ENCODE measurements at regions not wholly inside any gene's neighbourhood (a gene's known extent, or its start where the extent isn't known, plus 50 kb on each side); places are given as distances from the start of the nearest gene placed in this dataset.

DNA sequence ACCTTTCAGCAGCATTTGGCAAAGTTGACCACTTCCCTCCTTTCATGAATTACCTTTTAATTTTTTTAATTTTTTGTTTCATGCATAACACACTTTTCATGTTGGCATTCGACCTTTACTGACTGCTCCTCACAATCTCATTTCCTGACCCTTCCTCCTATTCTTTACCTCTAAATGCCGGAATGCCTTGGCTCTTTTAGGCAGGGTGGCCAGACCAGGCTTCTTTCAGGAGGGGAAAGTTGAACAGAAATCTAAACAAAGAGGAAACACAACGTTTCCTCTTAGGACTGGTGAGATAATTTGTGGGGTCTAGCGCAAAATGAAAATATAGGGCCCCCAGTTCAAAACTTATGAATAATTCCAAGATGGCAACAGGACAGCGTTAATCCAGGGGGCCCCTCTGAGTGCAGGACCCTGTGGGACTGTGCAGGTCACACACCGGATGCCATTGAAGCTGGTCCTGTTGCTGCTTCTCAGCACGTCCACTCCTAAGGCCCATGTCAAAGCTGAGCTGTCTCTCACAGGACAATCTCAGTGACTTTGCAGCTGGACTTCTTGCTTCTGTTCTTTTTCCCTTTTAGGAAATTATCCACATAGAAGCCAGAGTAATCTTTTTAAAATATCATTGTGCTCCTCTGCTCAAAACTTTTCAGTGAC lies 313.8 kb downstream of the HDGFL1 start:
- H3K36me3 Mint-ChIP-seq, result no peaks in the 10 kb centered on the region

DNA sequence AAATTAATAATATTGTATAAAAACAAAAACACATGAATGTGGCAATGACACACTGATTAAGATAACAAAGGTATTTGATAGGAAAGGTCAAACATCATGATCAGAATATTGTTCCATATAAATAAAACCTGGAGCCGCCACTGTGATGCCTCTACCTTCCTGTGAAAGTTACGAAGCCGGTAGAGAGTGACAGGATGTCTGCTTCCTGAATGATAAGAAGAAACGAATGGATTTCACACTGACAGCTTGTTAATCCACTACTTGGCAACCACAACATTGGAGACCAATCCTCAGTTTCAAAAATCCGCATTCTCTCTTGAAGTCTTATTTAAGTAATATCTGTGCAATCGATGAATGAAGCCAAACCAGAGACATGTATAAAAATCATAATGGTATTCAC lies 315.1 kb downstream of the HDGFL1 start:
- H3K9me3 Mint-ChIP-seq, result no peaks in the 10 kb centered on the region
- no peaks in the 10 kb centered on the region for H3K4me1 Mint-ChIP-seq
- H3K4me3 ChIP-seq (ENCODE audit: control insufficient read depth in 1 of 2, extremely low read depth in 1 of 2, low read length in 1 of 2), result no peak overlapping the region
- no peaks in the 10 kb centered on the region for H3K4me1 ChIP-seq (ENCODE audit: control insufficient read depth in 1 of 2, extremely low read depth in 1 of 2, insufficient read depth in 2 of 2, low read length in 2 of 2)
- H3K27ac ChIP-seq (ENCODE audit: low read length), result no peak overlapping the region
- CTCF ChIA-PET, result no interaction called here
- no peaks in the 10 kb centered on the region for H3K27me3 ChIP-seq (replicated peaks in 1 of 2; ENCODE audit: control insufficient read depth in 2 of 2, extremely low read depth in 1 of 2, insufficient read depth in 2 of 2, low read length in 1 of 2)
- POLR2A ChIA-PET, result no interaction called here
- no peaks in the 10 kb centered on the region for H3K36me3 Mint-ChIP-seq
- no peak overlapping the region for H3K4me3 Mint-ChIP-seq
- DNase-seq (no peak), ATAC-seq (replicated peaks in 1 of 4) (no peak)
- no peak overlapping the region for H3K27ac Mint-ChIP-seq
- no peaks in the 10 kb centered on the region for H3K36me3 ChIP-seq (ENCODE audit: control insufficient read depth in 2 of 2, extremely low read depth in 1 of 2, insufficient read depth in 1 of 2, low read length in 1 of 2)
- no CpG with 5 or more reads among the region's 6 CpGs for WGBS (ENCODE audit: insufficient coverage)
- H3K9me3 ChIP-seq, result no peaks in the 10 kb centered on the region
- H3K27me3 Mint-ChIP-seq, result no peaks in the 10 kb centered on the region

More for the DNA sequence above, 313.8 kb downstream of the HDGFL1 start:
- ChIA-PET CTCF (no interaction called here), POLR2A (no interaction called here)
- Mint-ChIP-seq H3K27ac (no peak overlapping the region), H3K4me1 (no peaks in the 10 kb centered on the region), H3K4me3 (no peak overlapping the region), H3K9me3 (no peaks in the 10 kb centered on the region), H3K27me3 (no peaks in the 10 kb centered on the region)
- Histone ChIP-seq H3K27me3 (replicated peaks in 1 of 2; ENCODE audit: control insufficient read depth in 2 of 2, extremely low read depth in 1 of 2, insufficient read depth in 2 of 2, low read length in 1 of 2) (no peaks in the 10 kb centered on the region), H3K36me3 (ENCODE audit: control insufficient read depth in 2 of 2, extremely low read depth in 1 of 2, insufficient read depth in 1 of 2, low read length in 1 of 2) (no peaks in the 10 kb centered on the region), H3K4me1 (ENCODE audit: control insufficient read depth in 1 of 2, extremely low read depth in 1 of 2, insufficient read depth in 2 of 2, low read length in 2 of 2) (no peaks in the 10 kb centered on the region), H3K4me3 (ENCODE audit: control insufficient read depth in 1 of 2, extremely low read depth in 1 of 2, low read length in 1 of 2) (no peak overlapping the region), H3K27ac (ENCODE audit: low read length) (no peak overlapping the region), H3K9me3 (no peaks in the 10 kb centered on the region)
- DNase-seq, result no peak
- ATAC-seq (replicated peaks in 1 of 4), result no peak
- WGBS (ENCODE audit: insufficient coverage), result 45% methylated on average over 5 of the region's 7 CpGs

DNA sequence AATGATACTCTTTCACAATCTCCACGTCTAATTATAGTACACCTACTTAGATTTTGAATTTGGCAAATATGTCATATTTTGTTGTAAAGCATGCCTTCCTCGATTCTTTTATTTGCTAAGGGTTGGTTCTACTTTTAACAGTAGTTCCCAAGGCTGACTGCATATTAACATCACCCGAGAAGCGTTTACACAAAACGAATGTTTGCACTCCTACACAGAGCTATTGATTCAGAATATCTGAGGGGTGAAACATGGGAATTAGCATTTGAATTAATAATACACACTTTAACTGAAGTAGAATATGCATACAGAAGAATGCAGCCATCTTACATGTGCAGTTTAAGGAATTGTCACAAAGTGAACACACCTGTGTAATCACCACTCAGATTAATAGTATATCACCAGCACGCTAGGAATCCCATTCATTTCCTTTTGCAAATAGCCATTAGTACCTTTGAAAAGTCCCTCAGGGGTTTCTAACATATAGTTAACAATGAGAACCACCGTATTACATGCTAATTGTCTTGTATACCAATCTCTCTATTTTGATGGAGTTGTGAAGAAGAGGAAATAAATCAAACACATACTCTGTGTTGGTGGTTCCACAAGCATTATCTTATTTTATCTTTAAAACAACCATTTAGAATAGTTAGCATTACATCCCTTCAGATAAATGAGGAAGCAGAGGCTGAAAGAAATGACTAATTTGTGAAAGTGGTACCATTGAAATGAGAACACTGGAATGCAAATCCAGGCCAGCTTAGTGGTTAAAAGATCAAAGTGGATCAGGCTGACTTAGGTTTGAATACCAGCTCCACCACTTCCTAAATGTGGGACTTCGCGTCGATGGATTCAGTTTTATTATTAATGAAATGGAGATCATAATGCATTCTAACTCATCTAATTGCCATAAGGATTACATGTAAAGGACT lies 317.6 kb downstream of the HDGFL1 start:
- H3K36me3 ChIP-seq (ENCODE audit: control insufficient read depth in 2 of 2, extremely low read depth in 1 of 2, insufficient read depth in 1 of 2, low read length in 1 of 2), result no peaks in the 10 kb centered on the region
- POLR2A ChIA-PET, result no interaction called here
- H3K27me3 ChIP-seq (replicated peaks in 1 of 2; ENCODE audit: control insufficient read depth in 2 of 2, extremely low read depth in 1 of 2, insufficient read depth in 2 of 2, low read length in 1 of 2), result no peaks in the 10 kb centered on the region
- Mint-ChIP-seq H3K9me3 (no peaks in the 10 kb centered on the region), H3K36me3 (no peaks in the 10 kb centered on the region), H3K27ac (no peak overlapping the region), H3K4me1 (no peaks in the 10 kb centered on the region), H3K4me3 (no peak overlapping the region), H3K27me3 (no peaks in the 10 kb centered on the region)
- ATAC-seq (replicated peaks in 1 of 4), result no peak
- WGBS (ENCODE audit: insufficient coverage), result 80% methylated on average over 1 of the region's 10 CpGs
- H3K9me3 ChIP-seq, result no peaks in the 10 kb centered on the region
- CTCF ChIA-PET, result no interaction called here
- no peak for DNase-seq
- H3K4me1 ChIP-seq (ENCODE audit: control insufficient read depth in 1 of 2, extremely low read depth in 1 of 2, insufficient read depth in 2 of 2, low read length in 2 of 2), result no peaks in the 10 kb centered on the region
- no peak overlapping the region for H3K4me3 ChIP-seq (ENCODE audit: control insufficient read depth in 1 of 2, extremely low read depth in 1 of 2, low read length in 1 of 2)
- H3K27ac ChIP-seq (ENCODE audit: low read length), result no peak overlapping the region

DNA sequence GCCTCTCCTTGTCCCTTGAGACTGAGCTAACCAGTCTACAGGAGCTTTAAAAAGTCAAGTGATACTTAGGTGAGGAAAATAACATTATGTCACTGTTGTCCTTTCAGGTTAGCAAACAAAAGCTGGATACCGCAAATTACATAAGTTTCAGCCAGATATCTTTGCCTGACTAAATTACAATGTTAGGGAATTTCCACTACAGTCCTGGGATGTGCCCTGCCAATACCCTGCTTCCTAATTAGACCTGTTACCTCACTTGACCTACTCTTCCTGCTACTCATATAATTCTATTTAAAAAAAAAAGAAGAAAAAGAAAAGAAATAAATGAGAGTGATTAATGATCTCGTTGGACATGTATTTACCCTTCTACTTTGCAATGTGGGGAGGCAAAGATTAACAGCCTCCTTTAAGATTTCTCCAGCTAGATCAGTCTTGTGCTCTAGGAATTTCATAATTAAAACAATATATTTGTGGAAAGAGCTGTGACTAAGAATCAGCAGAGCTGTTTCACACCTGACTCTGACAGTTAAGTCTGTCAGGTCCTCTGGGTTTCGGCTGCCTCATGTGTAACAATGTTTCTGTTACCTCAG lies 318.9 kb downstream of the HDGFL1 start:
- H3K27ac Mint-ChIP-seq, result no peak overlapping the region
- ChIA-PET POLR2A (no interaction called here), CTCF (no interaction called here)
- no peak for ATAC-seq (replicated peaks in 1 of 4)
- WGBS (ENCODE audit: insufficient coverage), result 94% methylated on average over 2 of the region's 3 CpGs
- Histone ChIP-seq H3K27me3 (replicated peaks in 1 of 2; ENCODE audit: control insufficient read depth in 2 of 2, extremely low read depth in 1 of 2, insufficient read depth in 2 of 2, low read length in 1 of 2) (no peaks in the 10 kb centered on the region), H3K4me3 (ENCODE audit: control insufficient read depth in 1 of 2, extremely low read depth in 1 of 2, low read length in 1 of 2) (no peak overlapping the region), H3K36me3 (ENCODE audit: control insufficient read depth in 2 of 2, extremely low read depth in 1 of 2, insufficient read depth in 1 of 2, low read length in 1 of 2) (no peaks in the 10 kb centered on the region), H3K9me3 (no peaks in the 10 kb centered on the region), H3K4me1 (ENCODE audit: control insufficient read depth in 1 of 2, extremely low read depth in 1 of 2, insufficient read depth in 2 of 2, low read length in 2 of 2) (no peaks in the 10 kb centered on the region), H3K27ac (ENCODE audit: low read length) (no peak overlapping the region)
- H3K36me3 Mint-ChIP-seq, result no peaks in the 10 kb centered on the region
- H3K9me3 Mint-ChIP-seq, result no peaks in the 10 kb centered on the region
- no peak overlapping the region for H3K4me3 Mint-ChIP-seq
- no peak for DNase-seq
- H3K27me3 Mint-ChIP-seq, result no peaks in the 10 kb centered on the region
- H3K4me1 Mint-ChIP-seq, result no peaks in the 10 kb centered on the region

DNA sequence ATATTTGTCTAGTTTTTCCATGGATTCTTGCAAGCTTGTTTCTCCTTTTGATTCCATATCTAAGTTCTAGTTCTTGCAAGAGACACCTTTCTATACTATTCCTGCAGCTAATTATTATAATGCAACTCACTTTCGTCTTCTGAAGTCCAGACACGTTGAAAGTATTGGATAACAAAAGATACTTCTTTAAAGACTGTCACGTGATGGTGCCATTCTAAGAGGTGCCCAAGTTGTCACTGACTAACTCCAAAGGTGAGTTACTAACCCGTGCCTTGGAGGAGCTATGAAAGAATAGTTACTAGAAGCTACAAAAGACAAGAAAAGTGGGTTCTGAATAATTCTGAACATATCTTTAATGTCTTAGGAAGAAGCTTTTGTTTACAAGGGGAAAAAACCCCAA lies 322.6 kb downstream of the HDGFL1 start:
- DNase-seq (no peak), ATAC-seq (replicated peaks in 1 of 4) (no peak)
- WGBS (ENCODE audit: insufficient coverage), result 60% methylated on average over 1 of the region's 4 CpGs
- H3K36me3 ChIP-seq (ENCODE audit: control insufficient read depth in 2 of 2, extremely low read depth in 1 of 2, insufficient read depth in 1 of 2, low read length in 1 of 2), result no peaks in the 10 kb centered on the region
- no peaks in the 10 kb centered on the region for H3K36me3 Mint-ChIP-seq
- no peaks in the 10 kb centered on the region for H3K9me3 ChIP-seq
- no peak overlapping the region for H3K27ac Mint-ChIP-seq
- no peaks in the 10 kb centered on the region for H3K27me3 Mint-ChIP-seq
- H3K4me1 Mint-ChIP-seq, result no peaks in the 10 kb centered on the region
- H3K27ac ChIP-seq (ENCODE audit: low read length), result no peak overlapping the region
- ChIA-PET CTCF (no interaction called here), POLR2A (no interaction called here)
- H3K27me3 ChIP-seq (replicated peaks in 1 of 2; ENCODE audit: control insufficient read depth in 2 of 2, extremely low read depth in 1 of 2, insufficient read depth in 2 of 2, low read length in 1 of 2), result no peaks in the 10 kb centered on the region
- H3K4me1 ChIP-seq (ENCODE audit: control insufficient read depth in 1 of 2, extremely low read depth in 1 of 2, insufficient read depth in 2 of 2, low read length in 2 of 2), result no peaks in the 10 kb centered on the region
- no peak overlapping the region for H3K4me3 Mint-ChIP-seq
- H3K4me3 ChIP-seq (ENCODE audit: control insufficient read depth in 1 of 2, extremely low read depth in 1 of 2, low read length in 1 of 2), result no peak overlapping the region
- no peaks in the 10 kb centered on the region for H3K9me3 Mint-ChIP-seq

DNA sequence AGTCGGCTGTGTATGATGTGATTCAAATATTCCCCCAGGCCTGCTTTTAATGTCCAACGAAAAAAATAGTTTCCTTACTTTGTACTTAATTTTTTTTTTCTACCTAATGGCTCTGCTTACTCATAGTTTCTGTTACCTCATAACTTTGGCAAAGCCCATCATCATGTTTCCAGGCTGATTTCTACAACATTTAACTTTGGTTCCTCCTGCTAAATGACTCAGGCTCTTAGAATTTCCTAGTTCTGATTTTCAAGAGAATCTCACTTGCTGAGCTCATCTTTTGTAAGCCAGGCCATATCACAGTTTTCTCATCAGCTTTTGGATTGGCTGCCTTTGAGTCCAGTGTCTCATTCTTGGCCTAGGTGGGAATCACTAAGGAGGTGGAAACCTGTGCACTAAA lies 323.1 kb downstream of the HDGFL1 start:
- ChIA-PET POLR2A (no interaction called here), CTCF (no interaction called here)
- H3K27me3 Mint-ChIP-seq, result no peaks in the 10 kb centered on the region
- Histone ChIP-seq H3K9me3 (no peaks in the 10 kb centered on the region), H3K27me3 (replicated peaks in 1 of 2; ENCODE audit: control insufficient read depth in 2 of 2, extremely low read depth in 1 of 2, insufficient read depth in 2 of 2, low read length in 1 of 2) (no peaks in the 10 kb centered on the region), H3K4me3 (ENCODE audit: control insufficient read depth in 1 of 2, extremely low read depth in 1 of 2, low read length in 1 of 2) (no peak overlapping the region), H3K4me1 (ENCODE audit: control insufficient read depth in 1 of 2, extremely low read depth in 1 of 2, insufficient read depth in 2 of 2, low read length in 2 of 2) (no peaks in the 10 kb centered on the region), H3K27ac (ENCODE audit: low read length) (no peak overlapping the region), H3K36me3 (ENCODE audit: control insufficient read depth in 2 of 2, extremely low read depth in 1 of 2, insufficient read depth in 1 of 2, low read length in 1 of 2) (no peaks in the 10 kb centered on the region)
- no CpG with 5 or more reads among the region's 2 CpGs for WGBS (ENCODE audit: insufficient coverage)
- no peak overlapping the region for H3K27ac Mint-ChIP-seq
- no peaks in the 10 kb centered on the region for H3K9me3 Mint-ChIP-seq
- no peaks in the 10 kb centered on the region for H3K36me3 Mint-ChIP-seq
- H3K4me1 Mint-ChIP-seq, result no peaks in the 10 kb centered on the region
- DNase-seq (no peak), ATAC-seq (replicated peaks in 1 of 4) (no peak)
- no peak overlapping the region for H3K4me3 Mint-ChIP-seq

Measured in T-cell (primary cell).